Suppressor macrophage treated with lipopolysaccharide for 4 hours (primary cell): ENCODE measurements at regions not wholly inside any gene's neighbourhood (a gene's known extent, or its start where the extent isn't known, plus 50 kb on each side); places are given as distances from the start of the nearest gene placed in this dataset.

ENCODE experiments used
- DNase-seq: peaks from one replicate; pipeline ENCODE4 v3.0.0-alpha.2; 2020

DNA sequence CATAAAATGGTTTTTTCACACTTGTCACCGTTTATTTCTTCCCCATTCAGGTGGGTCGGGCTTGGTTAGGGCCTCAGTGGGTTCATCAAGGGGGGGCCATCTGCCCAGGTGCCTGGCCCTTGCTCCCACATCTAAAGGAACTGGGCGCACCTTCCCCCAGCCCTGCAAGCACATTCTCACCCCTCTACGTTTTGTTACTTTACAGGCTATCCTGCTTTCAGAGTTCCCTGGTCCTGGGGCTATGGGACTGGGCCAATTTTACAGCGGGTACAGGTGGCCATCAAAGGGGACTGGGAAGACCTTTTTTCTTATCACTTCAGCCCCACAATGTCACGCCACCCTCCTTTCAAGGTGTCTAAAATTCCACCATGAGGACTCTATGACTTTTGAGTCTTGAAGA is 71.8 kb upstream of the HAAO start:
- no peak for DNase-seq

DNA sequence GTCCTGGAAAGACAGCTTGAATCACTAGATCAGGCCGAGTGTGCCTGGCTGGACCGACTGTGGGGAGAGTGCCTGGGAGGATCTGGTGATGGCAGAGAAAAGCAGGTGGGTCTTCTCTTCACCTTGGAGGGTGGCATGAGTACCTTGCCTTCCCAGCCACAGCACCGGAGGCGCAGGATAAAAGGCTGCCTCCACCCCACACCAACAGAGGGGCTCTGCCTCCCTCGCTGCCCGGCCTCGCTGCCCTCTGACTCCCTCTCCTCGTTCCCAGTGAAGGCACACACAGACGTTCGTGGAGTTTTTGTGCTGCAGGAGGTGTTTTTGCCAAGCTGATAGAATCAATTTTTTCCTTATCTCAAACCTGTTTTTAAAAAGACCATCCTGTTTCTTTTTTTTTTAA is 71.4 kb upstream of the HAAO start:
- no peak for DNase-seq

DNA sequence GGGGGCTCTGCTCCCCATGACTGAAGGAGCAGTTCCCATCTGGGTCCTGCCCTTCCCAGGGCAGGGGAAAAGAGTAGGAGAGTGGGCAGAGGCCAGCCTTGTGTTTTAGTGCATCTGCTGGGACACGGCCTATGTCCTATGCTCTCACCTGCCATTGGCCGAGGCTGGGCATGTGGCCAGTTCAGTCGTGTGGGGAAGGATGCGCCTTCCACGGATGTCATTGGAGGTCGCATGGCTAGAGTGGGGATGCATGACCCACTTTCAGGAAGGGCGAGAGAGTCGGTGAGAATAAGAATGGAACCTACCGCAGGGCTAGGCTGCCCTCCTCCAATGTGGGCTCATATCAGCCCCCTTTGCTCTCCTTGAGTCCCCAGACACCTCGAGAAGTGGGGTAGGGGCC is 70.9 kb upstream of the HAAO start:
- DNase-seq, result no peak

DNA sequence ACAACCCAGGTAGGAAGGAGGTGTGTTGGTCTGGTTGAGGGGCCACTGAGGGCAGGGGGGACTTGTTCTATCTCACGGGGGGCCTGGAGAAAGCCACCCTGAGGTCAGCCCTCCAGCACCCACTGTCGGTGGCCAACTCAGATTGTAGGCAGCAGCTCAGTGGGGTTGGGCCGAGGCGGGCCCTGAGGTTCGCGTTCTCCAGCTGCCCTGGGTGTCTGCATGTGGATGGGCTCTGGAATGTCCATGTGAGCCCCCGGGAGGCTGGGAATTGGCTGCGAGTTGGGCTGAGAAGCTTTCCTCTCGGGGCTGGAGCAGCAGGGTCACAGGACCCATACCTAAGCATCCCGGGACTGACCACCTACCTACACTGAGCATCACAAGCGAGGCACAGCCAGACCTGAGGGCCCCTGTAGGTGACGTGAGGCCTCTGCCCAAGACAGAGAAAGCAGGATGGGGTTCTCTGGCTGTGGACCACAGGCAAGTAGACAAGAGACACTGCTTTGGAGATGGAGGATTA is 70.3 kb upstream of the HAAO start:
- no peak for DNase-seq

DNA sequence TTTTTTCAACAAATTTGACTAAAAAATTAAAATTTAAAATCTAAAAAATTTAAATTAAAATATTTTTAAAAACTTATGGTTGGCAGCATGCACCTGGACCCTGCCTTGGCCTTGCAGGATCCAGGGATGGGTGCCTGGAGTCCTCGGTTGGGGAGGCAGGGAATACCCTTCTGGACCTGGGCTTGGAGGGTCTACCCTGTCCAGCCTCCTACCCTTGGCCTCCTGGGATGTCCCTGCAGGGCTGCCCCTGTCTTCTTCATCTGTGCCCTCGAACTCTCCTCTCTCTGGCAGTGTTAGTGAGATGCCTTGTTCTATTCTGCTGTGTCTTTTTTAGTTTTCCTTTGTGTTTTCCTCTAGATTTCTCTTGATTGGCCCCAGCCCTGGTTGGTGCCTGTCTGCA is 68.9 kb upstream of the HAAO start:
- DNase-seq, result no peak

DNA sequence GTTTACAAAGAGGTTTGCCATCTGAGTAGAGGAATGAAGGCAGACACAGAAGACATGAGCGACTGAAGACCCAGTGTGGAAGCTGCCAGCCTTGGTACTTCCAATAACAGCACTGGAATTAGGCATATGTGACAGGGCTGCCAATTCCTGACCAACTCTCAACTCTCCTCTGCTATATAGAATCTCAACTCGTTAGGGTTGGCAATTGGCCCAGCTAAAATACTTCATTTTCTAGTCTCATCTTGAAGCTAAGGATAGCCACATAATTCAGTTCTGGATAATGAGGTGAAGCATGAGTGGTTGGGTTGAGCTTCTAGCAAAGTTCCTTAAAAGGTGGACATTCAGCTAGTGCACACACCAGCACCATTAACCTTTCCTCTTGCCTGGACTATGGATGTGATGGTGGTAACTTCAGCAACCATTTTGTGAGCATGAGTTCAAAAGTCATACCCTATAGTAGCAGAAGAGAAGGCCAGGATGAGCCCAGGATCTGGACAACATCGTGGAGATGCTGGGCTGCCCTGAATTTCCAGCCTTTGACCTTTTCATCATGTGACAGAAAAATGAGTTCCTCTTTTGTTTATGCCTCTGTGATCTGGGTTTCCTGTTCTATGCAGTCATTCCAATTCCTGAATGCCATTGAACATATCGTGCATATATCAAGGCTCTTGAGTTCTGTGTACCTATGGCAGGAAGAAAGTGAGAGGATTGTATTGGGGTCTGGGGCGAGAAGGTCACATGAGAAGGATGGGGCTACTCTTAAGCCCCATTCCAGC is 68.1 kb upstream of the HAAO start:
- peak; percentile 51 for DNase-seq

DNA sequence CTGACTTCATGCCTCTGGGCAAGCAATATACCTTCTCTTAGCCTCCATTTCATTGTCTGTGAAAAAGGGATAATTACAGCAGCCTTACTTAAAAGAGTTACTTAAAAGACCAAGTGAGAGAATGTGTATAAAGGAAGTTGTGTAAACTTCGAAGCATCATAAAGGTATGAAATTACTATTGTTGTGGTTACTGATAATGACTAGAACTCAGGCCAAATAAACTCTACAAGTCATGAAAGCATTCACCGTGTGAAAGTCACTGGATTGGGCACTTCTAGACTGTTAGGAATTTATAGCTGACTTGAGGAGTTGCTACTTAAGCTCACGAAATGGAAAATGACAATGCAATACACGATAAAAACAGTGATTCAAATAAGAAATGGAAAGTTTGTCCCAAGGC is 67.4 kb upstream of the HAAO start:
- DNase-seq, result no peak

DNA sequence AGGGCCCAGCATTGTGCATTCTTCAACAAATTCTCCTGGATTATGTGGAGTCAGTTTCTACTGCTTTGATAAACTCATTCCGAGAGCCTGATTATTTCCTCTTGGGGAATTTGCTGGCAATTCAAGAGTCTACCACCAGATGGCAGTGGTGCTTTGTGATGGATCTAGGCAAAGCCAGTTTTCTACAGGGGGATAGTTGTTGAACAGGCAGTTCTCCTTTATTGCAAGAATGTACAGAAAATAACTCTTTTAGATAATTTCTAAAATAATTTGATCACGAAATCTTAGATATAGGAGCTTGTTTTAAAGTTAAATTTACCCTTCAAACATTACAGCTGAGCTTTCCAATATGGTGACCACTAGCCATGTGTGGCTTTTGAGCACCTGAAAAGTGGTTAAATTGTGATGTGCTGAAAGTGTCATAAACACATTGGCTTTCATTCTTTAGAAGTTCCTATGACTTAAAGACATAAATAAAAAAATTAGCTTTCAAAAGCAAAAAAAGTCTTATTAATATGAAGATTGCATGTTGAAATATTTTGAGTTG is 66.7 kb upstream of the HAAO start:
- peak; percentile 89 for DNase-seq

DNA sequence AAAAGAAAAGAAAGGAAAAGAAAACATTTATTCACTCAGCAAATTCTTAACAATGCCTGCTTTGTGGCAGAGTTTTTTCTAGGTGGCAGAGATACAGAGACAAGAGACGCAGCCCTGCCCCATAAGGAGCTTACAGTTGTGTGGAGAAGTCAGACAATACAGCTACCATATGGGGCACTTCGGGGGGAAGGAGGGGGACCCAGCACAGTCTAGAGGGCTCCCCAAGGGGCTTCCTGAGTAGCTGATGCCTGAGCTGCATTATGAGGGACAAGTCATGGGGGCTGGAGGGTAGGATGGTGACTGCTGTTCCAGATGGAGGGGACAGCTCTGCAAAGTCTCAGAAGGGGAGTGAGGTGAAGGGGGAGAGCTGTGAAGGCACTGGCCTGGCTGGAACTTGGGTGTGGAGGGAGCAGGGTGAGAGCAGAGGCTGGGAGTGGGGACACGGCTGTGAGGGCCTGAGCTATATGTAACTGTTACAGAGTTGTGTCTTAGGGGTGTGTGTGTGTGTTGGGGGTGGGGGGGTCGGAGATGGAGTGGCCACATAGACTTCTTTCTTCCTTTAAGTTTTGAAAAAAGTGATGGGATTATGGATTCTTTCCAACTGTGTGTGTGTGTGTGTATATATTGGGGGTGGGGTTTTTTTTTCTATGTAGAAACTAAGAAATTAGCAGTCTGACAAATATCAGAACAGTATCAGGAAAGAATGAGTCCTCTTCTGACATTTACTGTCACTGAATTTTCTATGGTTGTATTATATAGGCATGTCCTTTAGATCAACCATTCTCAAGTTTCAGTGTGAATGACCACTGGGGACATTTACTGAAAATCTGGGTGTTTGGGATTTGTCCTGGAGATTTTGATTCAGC is 66.0 kb upstream of the HAAO start:
- no peak for DNase-seq

DNA sequence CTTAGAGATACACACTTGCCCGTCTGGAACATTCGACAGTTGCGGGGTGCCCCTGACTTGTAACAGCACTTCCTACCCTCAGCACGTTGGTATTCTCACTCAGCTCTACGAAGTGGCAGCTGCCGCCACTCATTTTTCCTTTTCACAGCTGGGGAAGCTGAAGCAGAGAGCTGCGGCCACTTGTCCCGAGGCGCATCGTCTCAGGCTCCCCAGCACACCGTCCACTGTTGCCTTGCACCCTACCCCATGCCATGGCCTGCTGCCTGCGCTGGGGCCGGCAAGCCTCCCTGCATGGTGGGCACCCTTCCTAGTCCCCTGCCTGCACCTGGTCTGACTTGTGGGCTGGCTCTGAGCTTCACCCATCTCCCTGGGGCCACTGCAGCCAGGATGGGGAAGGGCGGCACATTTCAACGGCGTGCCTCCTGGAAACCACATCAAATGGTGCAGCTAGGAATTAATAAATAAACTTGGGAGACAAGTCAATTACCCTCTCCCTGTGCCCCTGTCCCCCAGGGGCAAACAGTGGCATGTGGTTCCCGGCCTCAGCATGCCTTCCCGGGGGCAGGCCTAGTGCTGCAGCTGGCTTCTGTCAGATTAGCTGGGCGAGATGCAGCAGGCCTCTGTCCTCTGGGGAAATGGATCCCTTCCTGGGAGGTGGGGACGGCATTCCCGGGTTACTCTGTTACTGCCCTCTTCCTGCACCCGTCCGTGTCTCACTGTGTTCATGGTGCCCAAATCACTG is 64.7 kb upstream of the HAAO start:
- no peak for DNase-seq

DNA sequence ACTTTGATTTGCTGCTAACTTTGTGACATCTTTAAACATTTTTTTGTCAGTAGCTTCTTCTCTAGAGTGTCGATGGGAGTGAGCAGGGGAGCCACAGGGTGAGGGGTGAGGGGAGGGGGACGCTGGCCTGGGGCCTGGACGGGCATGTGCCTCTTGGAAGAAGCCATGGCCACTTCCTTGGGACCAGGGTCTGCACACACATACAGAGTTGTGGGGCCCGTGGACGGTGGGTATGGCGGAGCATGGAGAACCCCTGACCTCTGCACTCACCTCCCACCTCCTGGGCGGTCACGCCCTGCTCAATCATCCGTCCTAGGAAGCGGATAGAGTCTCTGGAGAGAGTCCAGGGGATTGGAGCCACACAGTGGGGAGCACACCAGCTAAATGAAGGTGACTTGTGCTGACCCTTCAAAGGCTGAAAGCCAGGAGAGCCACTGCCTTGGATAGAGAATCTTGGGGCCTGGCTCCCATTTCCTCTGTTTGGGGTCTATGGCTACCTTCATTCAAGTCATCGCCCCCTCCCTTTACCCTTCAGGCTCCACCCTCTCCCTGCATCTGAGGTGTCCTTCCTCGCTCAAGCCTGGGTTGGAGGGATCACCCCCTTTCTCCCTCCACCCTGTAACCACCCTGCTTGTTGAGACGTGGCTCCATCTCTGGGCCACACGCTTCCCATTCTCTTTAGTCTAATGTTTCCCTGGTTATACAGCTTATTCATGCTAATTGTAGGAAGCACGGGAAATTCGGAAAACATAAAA is 63.9 kb upstream of the HAAO start:
- no peak for DNase-seq

DNA sequence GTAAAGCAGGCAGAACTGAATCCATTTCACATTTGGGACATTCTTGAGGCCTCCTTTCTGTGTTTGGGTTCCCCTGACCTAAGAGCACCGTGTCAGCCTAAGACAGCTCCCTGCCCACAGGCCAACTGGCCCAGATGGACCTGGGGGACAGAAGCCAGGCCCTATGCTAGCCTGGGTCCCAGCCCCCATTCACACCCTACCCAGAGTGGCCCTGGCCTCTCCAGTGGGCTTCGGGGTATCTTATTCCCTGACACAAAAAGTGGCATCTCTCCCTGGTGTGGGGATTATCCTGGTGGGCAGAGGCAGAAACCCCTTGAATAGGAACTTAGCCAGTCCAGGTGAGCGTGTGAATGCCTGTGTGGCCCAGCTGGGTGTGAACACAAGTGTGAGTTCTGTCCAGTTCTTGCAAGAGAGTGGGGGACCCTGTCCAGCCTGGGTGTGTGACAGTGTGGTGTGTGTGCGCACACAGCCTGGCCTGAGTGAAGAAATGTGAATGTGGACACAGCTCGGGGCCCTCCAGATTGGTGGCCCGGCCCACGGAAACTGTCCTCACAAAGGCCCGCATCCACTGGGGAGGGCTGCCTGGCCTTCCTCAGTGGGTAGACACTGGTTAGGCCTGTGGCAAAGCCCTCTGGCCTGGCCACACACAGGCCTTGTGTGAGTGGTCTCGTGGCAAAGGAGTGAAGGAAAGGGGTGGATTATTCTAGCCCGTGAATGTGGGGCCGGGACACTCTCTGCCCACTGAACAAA is 63.0 kb upstream of the HAAO start:
- no peak for DNase-seq

DNA sequence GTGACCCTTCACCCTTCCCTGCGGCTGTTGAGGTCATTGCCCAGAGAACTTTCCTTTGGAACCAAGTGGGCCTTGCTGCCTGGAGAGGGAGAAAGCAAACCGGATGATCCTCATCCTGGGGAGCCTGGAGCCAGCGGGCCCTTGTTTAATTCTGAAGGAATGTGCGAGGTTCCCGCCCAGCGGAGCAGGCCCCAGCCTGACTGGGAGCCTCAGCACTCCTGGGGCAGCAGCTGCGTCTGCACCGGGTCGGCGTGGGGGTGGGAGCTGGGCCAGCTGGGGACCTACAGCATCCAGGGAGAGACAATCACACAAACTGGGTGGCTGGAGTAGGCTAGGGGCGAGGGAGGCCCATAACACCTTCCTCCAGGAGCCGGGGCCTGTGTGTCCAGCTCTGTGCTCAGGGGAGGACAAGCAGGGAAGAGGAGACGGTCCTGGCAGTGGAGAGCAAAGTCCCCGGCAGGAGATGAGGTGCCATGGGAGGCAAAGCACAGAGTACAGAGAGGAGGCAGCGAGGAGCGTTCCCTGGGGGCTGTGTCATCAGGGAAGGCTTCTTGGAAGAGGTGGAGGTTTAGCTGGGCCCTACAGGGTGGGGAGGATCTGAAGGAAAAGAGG is 61.9 kb upstream of the HAAO start:
- DNase-seq, result no peak

DNA sequence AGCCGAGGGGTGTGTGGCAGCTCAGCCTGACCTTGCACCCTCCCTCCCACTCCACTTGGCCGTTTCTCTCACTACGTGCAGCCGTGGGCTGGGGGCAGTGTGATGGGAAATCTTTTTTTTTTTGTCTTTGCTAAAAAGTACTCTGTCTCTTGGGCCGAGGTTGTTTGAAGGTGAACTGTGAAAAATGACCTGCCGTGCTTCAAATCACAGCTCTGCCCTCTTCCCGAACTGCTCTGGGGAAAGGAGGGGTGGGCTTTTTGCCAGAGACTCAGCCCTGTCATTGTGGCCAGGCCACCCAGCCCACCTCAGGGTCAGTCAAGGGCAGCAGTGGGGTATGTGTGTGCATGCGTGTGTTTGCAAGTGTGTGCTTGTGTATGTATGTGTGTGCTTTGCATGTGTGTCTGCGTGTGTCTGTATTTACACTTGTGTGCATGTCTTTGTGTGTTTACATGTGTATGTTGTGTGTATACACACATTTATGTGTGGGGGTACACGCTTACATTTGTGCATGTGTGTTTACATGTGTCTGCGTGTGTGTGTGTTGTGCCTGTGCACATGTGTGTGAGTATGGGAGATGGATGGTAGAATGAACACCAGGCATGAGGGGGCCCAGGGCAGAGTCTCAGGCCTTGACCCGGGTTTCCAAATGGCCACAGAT is 61.3 kb upstream of the HAAO start:
- no peak for DNase-seq

DNA sequence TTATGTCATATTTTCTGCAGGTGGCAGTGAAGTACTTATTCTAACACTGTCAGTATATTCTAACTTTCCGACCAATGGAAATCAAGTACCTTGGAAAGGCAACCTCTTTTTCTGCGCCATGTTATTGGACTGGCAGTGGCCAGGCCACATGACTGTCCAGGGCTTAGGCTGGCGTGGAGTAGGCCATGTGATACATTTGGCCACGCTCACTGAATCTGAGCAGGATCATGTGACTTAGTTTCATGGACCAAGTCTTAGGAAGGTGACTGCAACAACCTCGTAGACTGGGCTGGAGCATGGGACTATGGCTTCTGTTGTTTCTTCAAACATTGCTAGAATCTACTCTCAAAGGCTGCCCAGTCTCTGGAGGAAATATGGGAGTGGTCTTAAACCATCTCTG is 60.4 kb upstream of the HAAO start:
- no peak for DNase-seq

DNA sequence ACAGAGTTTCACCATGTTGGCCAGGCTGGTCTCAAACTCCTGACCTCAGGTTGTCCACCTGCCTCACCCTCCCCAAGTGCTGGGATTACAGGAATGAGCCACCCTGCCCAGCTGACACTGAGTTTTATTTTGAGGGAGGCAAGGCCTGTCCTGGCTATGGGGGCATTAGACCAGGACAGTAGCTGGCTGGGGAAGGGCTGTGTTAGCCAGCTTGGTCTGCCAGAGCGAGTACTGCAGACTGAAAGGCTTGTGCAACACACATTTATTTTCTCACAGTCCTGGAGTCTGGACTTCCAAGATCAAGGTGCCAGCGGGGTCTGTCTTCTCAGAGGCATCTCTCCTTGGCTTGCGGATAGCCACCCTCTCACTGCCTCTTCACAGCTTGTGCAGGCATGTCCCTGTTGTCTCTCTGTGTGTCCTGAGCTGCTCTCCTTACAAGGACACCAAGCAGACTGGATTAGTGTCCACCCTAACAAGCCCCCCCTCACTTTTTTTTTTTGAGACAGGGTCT is 59.4 kb upstream of the HAAO start:
- no peak for DNase-seq

DNA sequence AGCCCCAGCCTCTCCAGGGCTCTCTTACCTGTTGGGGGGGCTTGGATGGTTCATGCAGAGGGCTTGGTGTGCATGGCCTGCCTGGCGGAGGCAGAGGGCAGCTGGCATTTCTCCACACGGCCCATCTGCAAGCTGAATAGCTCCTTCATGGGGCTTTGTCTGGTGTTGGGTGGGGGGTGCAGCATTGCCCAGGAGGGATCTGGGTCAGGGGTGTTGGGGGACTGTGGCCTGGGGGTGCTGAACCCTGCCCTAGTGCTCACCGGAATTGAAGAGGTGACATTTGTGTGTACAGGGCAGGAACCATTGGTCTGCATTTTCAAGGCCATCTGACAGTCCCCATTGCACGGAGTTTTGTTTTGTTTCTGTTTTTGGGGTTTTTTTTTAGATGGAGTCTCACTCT is 58.8 kb upstream of the HAAO start:
- DNase-seq, result no peak

DNA sequence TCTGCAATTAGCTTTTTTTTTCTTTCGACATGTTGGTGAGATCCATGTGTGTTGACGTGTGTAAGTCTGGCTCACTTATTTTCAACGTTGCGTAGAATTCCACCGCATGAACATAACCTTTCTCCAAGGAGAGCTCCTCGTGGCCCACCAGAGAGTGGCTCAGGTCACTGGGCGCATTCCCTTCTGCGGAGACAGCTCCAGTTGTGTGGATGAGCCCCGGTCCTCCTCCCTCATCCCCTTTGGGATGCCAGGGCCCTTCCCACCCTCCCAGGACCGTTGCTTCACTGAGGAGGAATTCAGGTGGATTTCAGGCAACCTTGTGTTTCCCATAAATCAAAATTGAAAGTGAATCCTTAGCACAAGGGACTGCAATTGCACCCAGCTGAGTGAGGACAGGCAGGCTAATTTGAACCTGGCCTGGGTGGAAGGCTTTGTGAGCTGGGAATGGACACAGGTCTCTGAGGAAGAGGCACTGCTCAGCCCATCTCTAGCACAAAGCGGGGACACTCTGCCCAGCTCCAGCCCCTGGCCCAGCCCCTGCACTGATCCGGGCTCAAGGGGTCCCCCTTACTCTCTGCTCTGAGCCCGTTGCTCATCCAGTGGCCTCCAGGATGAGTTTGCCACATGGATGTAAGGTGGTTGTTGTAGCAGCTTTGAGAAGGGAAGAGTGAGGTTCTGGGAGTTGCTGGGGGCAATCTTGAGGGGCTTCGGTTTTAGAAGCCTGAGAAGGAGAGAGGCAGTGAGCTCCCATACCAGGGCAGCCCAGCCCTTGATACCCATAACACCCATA is 57.8 kb upstream of the HAAO start:
- no peak for DNase-seq

DNA sequence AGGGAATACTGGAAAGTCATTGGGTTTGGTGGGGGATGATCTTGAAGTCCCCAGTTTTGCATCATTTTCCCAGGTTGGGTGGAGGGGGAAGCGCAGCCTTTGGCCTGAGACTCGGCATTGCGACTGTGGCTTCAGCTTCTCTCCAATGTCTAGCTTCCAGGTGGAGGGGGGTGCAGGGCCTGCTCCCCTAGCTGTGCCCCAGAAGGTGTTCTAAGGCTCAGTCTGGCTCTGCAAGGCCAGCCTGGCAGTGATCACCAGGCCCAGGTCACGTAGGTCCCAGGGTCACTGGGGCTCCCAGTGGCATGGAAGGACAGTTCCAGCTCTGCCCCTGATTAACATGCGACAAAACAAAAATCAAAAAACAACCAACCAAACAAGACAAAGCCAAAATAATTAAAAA is 56.9 kb upstream of the HAAO start:
- DNase-seq, result no peak
